Central memory CD4-positive, alpha-beta T cell (primary cell): ENCODE measurements at regions not wholly inside any gene's neighbourhood (a gene's known extent, or its start where the extent isn't known, plus 50 kb on each side); places are given as distances from the start of the nearest gene placed in this dataset.
"Not testable (repeated sequence)": the region's sequence is repeated elsewhere in the genome, so short reads cannot be mapped to it uniquely, and the experiment has no call there.

Experiments used
- DNase-seq: peaks from one replicate; pipeline ENCODE4 v3.0.0; 2022

GRCh38 chr20:17891131-17891530 is 77.5 kb downstream of the SNX5 start:
- DNase-seq, result not testable (repeated sequence)

GRCh38 chr20:17890330-17890729 is 78.3 kb downstream of the SNX5 start:
- no peak for DNase-seq

- DNase-seq, result no peak
Observed at GRCh38 chr20:17889226-17889625, 79.4 kb downstream of the SNX5 start.

GRCh38 chr20:17888044-17888443 is 80.5 kb downstream of the SNX5 start:
- no peak for DNase-seq

- DNase-seq, result no peak
Observed at GRCh38 chr20:17887331-17888030, 81.1 kb downstream of the SNX5 start.

GRCh38 chr20:17885544-17885943 is 83.0 kb downstream of the SNX5 start:
- no peak for DNase-seq

- DNase-seq, result no peak
Observed at GRCh38 chr20:17885076-17885475, 83.5 kb downstream of the SNX5 start.

- no peak for DNase-seq
Observed at GRCh38 chr20:17884307-17885003, 84.1 kb downstream of the SNX5 start.

GRCh38 chr20:17883592-17884306 is 84.8 kb downstream of the SNX5 start:
- DNase-seq, result no peak

GRCh38 chr20:17882834-17883591 is 85.6 kb downstream of the SNX5 start:
- DNase-seq, result no peak

GRCh38 chr20:17882065-17882833 is 86.3 kb downstream of the SNX5 start:
- DNase-seq, result no peak

GRCh38 chr20:17881741-17882064 is 86.9 kb downstream of the SNX5 start:
- no peak for DNase-seq

GRCh38 chr20:17878912-17879602 is 89.5 kb downstream of the SNX5 start:
- no peak for DNase-seq

- DNase-seq, result no peak
Observed at GRCh38 chr20:17878069-17878911, 90.3 kb downstream of the SNX5 start.

- DNase-seq, result no peak
Observed at GRCh38 chr20:17875981-17876385, 92.6 kb downstream of the SNX5 start.

GRCh38 chr20:17875106-17875980 is 93.3 kb downstream of the SNX5 start:
- DNase-seq, result no peak

- DNase-seq, result no peak
Observed at GRCh38 chr20:17874271-17875105, 94.1 kb downstream of the SNX5 start.

- no peak for DNase-seq
Observed at GRCh38 chr20:17873410-17874270, 95.0 kb downstream of the SNX5 start.
